MCF 10A (cell line): ENCODE measurements at regions not wholly inside any gene's neighbourhood (a gene's known extent, or its start where the extent isn't known, plus 50 kb on each side); places are given as distances from the start of the nearest gene placed in this dataset.

Experiments used
- BruUV-seq: library from RNA; stranded (reverse); fragments of 400-500 nt; replicated peaks from 2 replicates; lab custom pipeline; 2021; lab: Mats Ljungman, UMichigan
- CTCF ChIA-PET: fragments of 300-600 bp; sonication (Branson Sonifier 250); formaldehyde crosslinking; extraction: SDS; loops from one replicate; lab custom pipeline; 2021; ENCODE audit warnings: antibody characterized with exemption, inconsistent platforms; lab: Yijun Ruan, JAX
- POLR2A ChIA-PET: fragments of 300-600, 350-650 bp; sonication (Branson Sonifier 250); formaldehyde crosslinking; extraction: SDS; loops from one replicate; lab custom pipeline; 2020; ENCODE audit warnings: antibody characterized with exemption, inconsistent platforms; lab: Yijun Ruan, JAX
- DNase-seq: peaks from one replicate; pipeline ENCODE4 v3.0.0-alpha.2; 2018; ENCODE audit not compliant: unreplicated experiment
- H3K27ac Mint-ChIP-seq: one replicate; pipeline ENCODE4 v1.8.0; 2022; ENCODE audit warnings: mild to moderate bottlenecking, low read depth, mixed read lengths; ENCODE audit not compliant: unreplicated experiment
- H3K27me3 Mint-ChIP-seq: one replicate; pipeline ENCODE4 v1.8.0; 2022; ENCODE audit warnings: mixed read lengths; ENCODE audit not compliant: insufficient read depth, unreplicated experiment
- H3K36me3 Mint-ChIP-seq: one replicate; pipeline ENCODE4 v1.8.0; 2022; ENCODE audit warnings: mild to moderate bottlenecking, moderate library complexity, mixed read lengths; ENCODE audit not compliant: insufficient read depth, unreplicated experiment
- H3K4me1 Mint-ChIP-seq: one replicate; pipeline ENCODE4 v1.8.0; 2022; ENCODE audit warnings: mixed read lengths; ENCODE audit not compliant: insufficient read depth, unreplicated experiment
- H3K4me3 Mint-ChIP-seq: one replicate; pipeline ENCODE4 v1.8.0; 2022; ENCODE audit warnings: mild to moderate bottlenecking, moderate library complexity, mixed read lengths; ENCODE audit not compliant: unreplicated experiment
- H3K9me3 Mint-ChIP-seq: one replicate; pipeline ENCODE4 v1.8.0; 2022; ENCODE audit warnings: mixed read lengths; ENCODE audit not compliant: unreplicated experiment
- intact Hi-C: fragments of 100-400 bp; cut with micrococcal nuclease; formaldehyde crosslinking; loops from 2 replicates; pipeline ENCODE4 v1.14.1; 2022
- TF ChIP-seq, protein P1 (sequence below): fragments of 200-600 bp; IDR thresholded peaks from one replicate; pipeline ENCODE4 v1.8.0; 2022; ENCODE audit warnings: antibody characterized with exemption, mild to moderate bottlenecking; ENCODE audit not compliant: unreplicated experiment

DNA sequence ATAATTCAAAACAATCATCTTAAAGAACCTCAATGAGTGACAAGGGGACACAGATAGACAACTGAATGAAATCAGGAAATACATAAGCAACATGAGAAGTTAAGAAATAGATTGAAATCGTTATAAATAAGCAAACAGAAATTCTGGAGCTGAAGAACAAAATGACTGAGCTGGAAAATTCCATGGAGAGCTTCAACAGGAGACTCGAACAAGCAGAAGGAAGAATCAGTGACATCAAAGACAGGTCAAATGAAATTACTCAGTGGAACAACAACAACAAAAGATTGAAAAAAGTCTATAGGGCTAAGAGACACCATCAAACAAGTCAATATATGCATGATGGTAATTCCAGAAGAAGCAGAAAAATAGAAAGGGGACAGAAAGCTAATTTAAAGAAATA, 89.5 kb upstream of the ALKAL2 start:
- ChIA-PET CTCF (interaction anchor here (0.6 kb wide), 1 partner anchor 45 kb away, joined by 3 read pairs; no protein-coding TSS in a partner anchor), POLR2A (interaction anchor here (0.6 kb wide), 2 partner anchors 129 to 237 kb away, joined by 3 read pairs; no protein-coding TSS in a partner anchor)
- Mint-ChIP-seq H3K36me3 (no peaks in the 10 kb centered on the region), H3K27ac (no peak overlapping the region), H3K4me1 (peaks cover 6% of the 10 kb centered on the region), H3K9me3 (peaks cover 12% of the 10 kb centered on the region), H3K27me3 (no peaks in the 10 kb centered on the region), H3K4me3 (no peak overlapping the region)
- no peak for DNase-seq
- TF ChIP-seq, protein P1, sequence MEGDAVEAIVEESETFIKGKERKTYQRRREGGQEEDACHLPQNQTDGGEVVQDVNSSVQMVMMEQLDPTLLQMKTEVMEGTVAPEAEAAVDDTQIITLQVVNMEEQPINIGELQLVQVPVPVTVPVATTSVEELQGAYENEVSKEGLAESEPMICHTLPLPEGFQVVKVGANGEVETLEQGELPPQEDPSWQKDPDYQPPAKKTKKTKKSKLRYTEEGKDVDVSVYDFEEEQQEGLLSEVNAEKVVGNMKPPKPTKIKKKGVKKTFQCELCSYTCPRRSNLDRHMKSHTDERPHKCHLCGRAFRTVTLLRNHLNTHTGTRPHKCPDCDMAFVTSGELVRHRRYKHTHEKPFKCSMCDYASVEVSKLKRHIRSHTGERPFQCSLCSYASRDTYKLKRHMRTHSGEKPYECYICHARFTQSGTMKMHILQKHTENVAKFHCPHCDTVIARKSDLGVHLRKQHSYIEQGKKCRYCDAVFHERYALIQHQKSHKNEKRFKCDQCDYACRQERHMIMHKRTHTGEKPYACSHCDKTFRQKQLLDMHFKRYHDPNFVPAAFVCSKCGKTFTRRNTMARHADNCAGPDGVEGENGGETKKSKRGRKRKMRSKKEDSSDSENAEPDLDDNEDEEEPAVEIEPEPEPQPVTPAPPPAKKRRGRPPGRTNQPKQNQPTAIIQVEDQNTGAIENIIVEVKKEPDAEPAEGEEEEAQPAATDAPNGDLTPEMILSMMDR = no peak
- BruUV-seq = no TSS peak
- intact Hi-C loops = no loop called here

DNA sequence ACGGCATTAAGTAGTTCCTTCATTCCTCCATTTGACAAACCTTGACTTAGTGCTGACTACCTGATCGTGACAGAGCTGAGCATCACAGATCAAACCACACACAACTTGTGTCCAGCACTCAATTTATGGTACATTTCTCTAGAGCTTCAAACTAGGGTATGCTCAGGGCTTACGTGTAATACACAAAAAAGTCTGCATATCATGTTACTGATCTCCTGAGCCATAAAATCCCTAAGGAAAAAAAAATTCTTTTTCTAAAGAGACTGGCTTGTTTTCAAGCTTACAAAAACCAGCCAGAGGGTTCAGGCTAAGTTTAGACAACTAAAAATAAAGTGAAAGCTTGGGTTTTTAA, 88.0 kb upstream of the ALKAL2 start:
- Mint-ChIP-seq H3K9me3 (peaks cover 16% of the 10 kb centered on the region), H3K36me3 (no peaks in the 10 kb centered on the region), H3K4me3 (no peak overlapping the region), H3K4me1 (peaks cover 6% of the 10 kb centered on the region), H3K27ac (no peak overlapping the region), H3K27me3 (no peaks in the 10 kb centered on the region)
- ChIA-PET POLR2A (no interaction called here), CTCF (no interaction called here)
- DNase-seq = no peak
- no TSS peak for BruUV-seq
- intact Hi-C loops = no loop called here
- TF ChIP-seq, protein P1 = no peak

DNA sequence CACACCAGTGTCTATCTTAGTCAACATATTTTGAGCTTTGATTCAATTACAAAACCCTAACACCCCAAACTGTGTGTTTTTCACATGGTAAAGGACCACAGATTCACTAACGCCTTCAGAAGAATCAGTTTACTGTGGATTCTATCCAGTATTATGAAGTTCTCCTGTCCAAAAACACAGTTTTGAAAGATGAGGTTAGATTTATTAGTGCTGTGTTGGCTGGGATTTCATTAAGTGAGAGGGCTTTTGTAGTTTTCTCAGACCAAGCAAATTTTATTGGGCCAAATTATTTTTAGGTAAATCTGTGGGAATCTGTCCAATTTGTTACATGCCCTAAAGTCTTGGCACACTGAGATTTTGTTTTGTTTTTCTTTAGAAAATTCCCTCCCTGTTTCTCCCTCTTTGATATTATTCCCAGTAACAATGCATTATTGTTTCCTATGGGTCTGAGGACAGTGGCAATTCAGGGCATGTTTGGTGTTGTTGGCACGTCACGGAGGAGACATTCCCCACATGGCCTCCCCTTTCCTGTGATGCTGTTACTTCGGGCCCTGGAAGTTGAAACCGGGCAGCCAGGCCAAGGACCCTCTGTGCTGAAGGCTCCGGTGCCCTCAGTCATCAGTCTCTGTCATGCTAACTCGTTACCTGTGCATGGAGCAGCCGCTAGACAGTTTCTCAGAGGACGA, 87.5 kb upstream of the ALKAL2 start:
- no peaks in the 10 kb centered on the region for H3K36me3 Mint-ChIP-seq
- H3K4me1 Mint-ChIP-seq = peaks cover 6% of the 10 kb centered on the region
- CTCF ChIA-PET = no interaction called here
- POLR2A ChIA-PET = no interaction called here
- BruUV-seq = no TSS peak
- TF ChIP-seq, protein P1 = no peak
- no peak for DNase-seq
- H3K9me3 Mint-ChIP-seq = peaks cover 20% of the 10 kb centered on the region
- intact Hi-C loops = no loop called here
- no peaks in the 10 kb centered on the region for H3K27me3 Mint-ChIP-seq
- no peak overlapping the region for H3K4me3 Mint-ChIP-seq
- no peak overlapping the region for H3K27ac Mint-ChIP-seq

DNA sequence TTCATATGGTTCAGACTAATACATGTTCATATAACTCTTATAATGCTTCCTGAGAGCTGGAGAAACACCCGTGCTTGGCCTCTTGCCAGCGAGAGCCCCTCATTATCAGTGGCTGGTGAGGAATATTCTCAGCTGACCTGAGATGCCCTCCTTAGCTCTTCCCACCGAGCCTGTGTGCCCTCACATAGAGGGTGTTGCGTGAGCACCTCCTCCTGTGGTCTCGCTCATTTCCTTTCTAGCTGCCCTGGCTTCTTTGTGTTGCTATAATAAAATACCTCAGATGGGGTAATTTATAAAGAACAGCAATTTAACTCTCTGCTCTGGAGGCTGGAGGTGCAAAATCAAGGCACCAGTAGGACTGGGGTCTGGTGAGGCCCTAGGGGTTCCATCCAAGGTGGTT, 80.5 kb upstream of the ALKAL2 start:
- Mint-ChIP-seq H3K4me1 (peaks cover 6% of the 10 kb centered on the region), H3K36me3 (no peaks in the 10 kb centered on the region), H3K27ac (no peak overlapping the region), H3K9me3 (peaks cover 8% of the 10 kb centered on the region), H3K4me3 (no peak overlapping the region), H3K27me3 (no peaks in the 10 kb centered on the region)
- TF ChIP-seq, protein P1 = no peak
- ChIA-PET CTCF (no interaction called here), POLR2A (interaction anchor here (1.6 kb wide), 1 partner anchor 33 kb away, joined by 3 read pairs; no protein-coding TSS in a partner anchor)
- intact Hi-C loops = no loop called here
- no peak for DNase-seq
- no TSS peak for BruUV-seq
